HUES64 (cell line): ENCODE measurements at regions not wholly inside any gene's neighbourhood (a gene's known extent, or its start where the extent isn't known, plus 50 kb on each side); places are given as distances from the start of the nearest gene placed in this dataset.

Source experiments
- H3K27ac ChIP-seq: 2 replicates; pipeline ENCODE4 v1.7.0; 2013; ENCODE audit warnings: low read depth, low read length, inconsistent platforms
- H3K27me3 ChIP-seq: 2 replicates; pipeline ENCODE4 v1.6.1; 2013; ENCODE audit warnings: mild to moderate bottlenecking, low read length; ENCODE audit not compliant: insufficient read depth
- H3K36me3 ChIP-seq: 2 replicates; pipeline ENCODE4 v1.6.1; 2013; ENCODE audit warnings: mild to moderate bottlenecking, low read length; ENCODE audit not compliant: insufficient read depth
- H3K4me1 ChIP-seq: 2 replicates; pipeline ENCODE4 v1.6.1; 2013; ENCODE audit warnings: mild to moderate bottlenecking, low read length, moderate library complexity; ENCODE audit not compliant: insufficient read depth
- H3K4me3 ChIP-seq: 2 replicates; pipeline ENCODE4 v1.5.1; 2013; ENCODE audit warnings: mild to moderate bottlenecking, low read length, moderate library complexity
- H3K9ac ChIP-seq: 2 replicates; pipeline ENCODE4 v1.6.1; 2013; ENCODE audit warnings: mild to moderate bottlenecking, low read depth, low read length
- H3K9me3 ChIP-seq: 2 replicates; pipeline ENCODE4 v1.6.1; 2013; ENCODE audit warnings: low read depth, low read length; ENCODE audit not compliant: insufficient read depth
- WGBS: fragments of 150-250, 120-280 bp; methylation state at CpG from one replicate; pipeline ENCODE4 v1.1.7; 2013; ENCODE audit warnings: missing lambda C conversion rate; 5-methylcytosine and 5-hydroxymethylcytosine counted together

GRCh38 chr5:138664276-138664943, 88.8 kb upstream of the CTNNA1 start:
- H3K9me3 ChIP-seq: no peaks in the 10 kb centered on the region
- no peak overlapping the region for H3K27ac ChIP-seq
- H3K4me3 ChIP-seq: no peak overlapping the region
- H3K27me3 ChIP-seq: no peaks in the 10 kb centered on the region
- no peak overlapping the region for H3K9ac ChIP-seq
- H3K36me3 ChIP-seq: no peaks in the 10 kb centered on the region
- WGBS: 70% methylated on average over 8 of the region's 9 CpGs
- H3K4me1 ChIP-seq: peaks cover 9% of the 10 kb centered on the region

- Histone ChIP-seq H3K9me3 (no peaks in the 10 kb centered on the region), H3K27ac (no peak overlapping the region), H3K9ac (no peak overlapping the region), H3K27me3 (no peaks in the 10 kb centered on the region), H3K36me3 (no peaks in the 10 kb centered on the region), H3K4me3 (no peak overlapping the region), H3K4me1 (peaks cover 9% of the 10 kb centered on the region)
- WGBS: 74% methylated on average over 4 of the region's 4 CpGs
Measured at GRCh38 chr5:138663561-138663960, 88.4 kb upstream of the HSPA9 start.

GRCh38 chr5:138663009-138663408, 87.8 kb upstream of the HSPA9 start:
- no peak overlapping the region for H3K27ac ChIP-seq
- 87% methylated on average over 5 of the region's 5 CpGs for WGBS
- H3K4me3 ChIP-seq: no peak overlapping the region
- peaks cover 9% of the 10 kb centered on the region for H3K4me1 ChIP-seq
- no peaks in the 10 kb centered on the region for H3K27me3 ChIP-seq
- no peak overlapping the region for H3K9ac ChIP-seq
- no peaks in the 10 kb centered on the region for H3K9me3 ChIP-seq
- H3K36me3 ChIP-seq: no peaks in the 10 kb centered on the region

- H3K9ac ChIP-seq: no peak overlapping the region
- WGBS: 87% methylated on average over 6 of the region's 6 CpGs
- H3K27me3 ChIP-seq: no peaks in the 10 kb centered on the region
- peaks cover 9% of the 10 kb centered on the region for H3K4me1 ChIP-seq
- H3K36me3 ChIP-seq: no peaks in the 10 kb centered on the region
- H3K9me3 ChIP-seq: no peaks in the 10 kb centered on the region
- no peak overlapping the region for H3K27ac ChIP-seq
- H3K4me3 ChIP-seq: no peak overlapping the region
Measured at GRCh38 chr5:138662599-138662998, 87.4 kb upstream of the HSPA9 start.

GRCh38 chr5:138661991-138662434, 86.8 kb upstream of the HSPA9 start:
- no peaks in the 10 kb centered on the region for H3K27me3 ChIP-seq
- H3K9me3 ChIP-seq: no peaks in the 10 kb centered on the region
- peaks cover 9% of the 10 kb centered on the region for H3K4me1 ChIP-seq
- H3K27ac ChIP-seq: no peak overlapping the region
- WGBS: 58% methylated on average over 5 of the region's 5 CpGs
- H3K9ac ChIP-seq: no peak overlapping the region
- no peak overlapping the region for H3K4me3 ChIP-seq
- no peaks in the 10 kb centered on the region for H3K36me3 ChIP-seq

GRCh38 chr5:138661291-138661960, 86.2 kb upstream of the HSPA9 start:
- Histone ChIP-seq H3K27ac (no peak overlapping the region), H3K27me3 (no peaks in the 10 kb centered on the region), H3K4me1 (peaks cover 9% of the 10 kb centered on the region), H3K9ac (no peak overlapping the region), H3K9me3 (no peaks in the 10 kb centered on the region), H3K36me3 (no peaks in the 10 kb centered on the region), H3K4me3 (no peak overlapping the region)
- 94% methylated on average over 19 of the region's 19 CpGs for WGBS

GRCh38 chr5:138660051-138660572, 84.9 kb upstream of the HSPA9 start:
- H3K4me1 ChIP-seq: peaks cover 9% of the 10 kb centered on the region
- no peak overlapping the region for H3K4me3 ChIP-seq
- no peaks in the 10 kb centered on the region for H3K9me3 ChIP-seq
- H3K27ac ChIP-seq: no peak overlapping the region
- no peaks in the 10 kb centered on the region for H3K27me3 ChIP-seq
- H3K9ac ChIP-seq: no peak overlapping the region
- 90% methylated on average over 4 of the region's 4 CpGs for WGBS
- no peaks in the 10 kb centered on the region for H3K36me3 ChIP-seq

- no peaks in the 10 kb centered on the region for H3K36me3 ChIP-seq
- H3K4me1 ChIP-seq: peaks cover 7% of the 10 kb centered on the region
- H3K9me3 ChIP-seq: no peaks in the 10 kb centered on the region
- 87% methylated on average over 3 of the region's 3 CpGs for WGBS
- no peaks in the 10 kb centered on the region for H3K27me3 ChIP-seq
- H3K27ac ChIP-seq: no peak overlapping the region
- no peak overlapping the region for H3K9ac ChIP-seq
- no peak overlapping the region for H3K4me3 ChIP-seq
Measured at GRCh38 chr5:138659561-138659960, 84.4 kb upstream of the HSPA9 start.

GRCh38 chr5:138659121-138659520, 83.9 kb upstream of the HSPA9 start:
- 97% methylated on average over 3 of the region's 3 CpGs for WGBS

GRCh38 chr5:138658676-138659075, 83.5 kb upstream of the HSPA9 start:
- Histone ChIP-seq H3K9me3 (no peaks in the 10 kb centered on the region), H3K4me1 (0 out of 2 replicates have a peak, but pooled peaks cover 3% of the 10 kb centered on the region), H3K27me3 (no peaks in the 10 kb centered on the region), H3K9ac (no peak overlapping the region), H3K4me3 (no peak overlapping the region), H3K27ac (no peak overlapping the region), H3K36me3 (no peaks in the 10 kb centered on the region)
- 86% methylated on average over 6 of the region's 6 CpGs for WGBS

More at GRCh38 chr5:138659121-138659520, 83.9 kb upstream of the HSPA9 start:
- no peak overlapping the region for H3K9ac ChIP-seq
- H3K4me1 ChIP-seq: 0 out of 2 replicates have a peak, but pooled peaks cover 3% of the 10 kb centered on the region
- H3K9me3 ChIP-seq: no peaks in the 10 kb centered on the region
- no peaks in the 10 kb centered on the region for H3K36me3 ChIP-seq
- H3K27ac ChIP-seq: no peak overlapping the region
- H3K4me3 ChIP-seq: no peak overlapping the region
- no peaks in the 10 kb centered on the region for H3K27me3 ChIP-seq

GRCh38 chr5:138657360-138657759, 82.2 kb upstream of the HSPA9 start:
- H3K9me3 ChIP-seq: no peaks in the 10 kb centered on the region
- no peaks in the 10 kb centered on the region for H3K36me3 ChIP-seq
- no peaks in the 10 kb centered on the region for H3K27me3 ChIP-seq
- 90% methylated on average over 4 of the region's 4 CpGs for WGBS
- no peak overlapping the region for H3K27ac ChIP-seq
- H3K4me3 ChIP-seq: no peak overlapping the region
- no peak overlapping the region for H3K9ac ChIP-seq
- 0 out of 2 replicates have a peak, but pooled peaks cover 3% of the 10 kb centered on the region for H3K4me1 ChIP-seq
